H1 (cell line): ENCODE measurements at regions not wholly inside any gene's neighbourhood (a gene's known extent, or its start where the extent isn't known, plus 50 kb on each side); places are given as distances from the start of the nearest gene placed in this dataset.

Source experiments
- CTCF ChIA-PET: fragments of 300-600 bp; sonication (Branson Sonifier 250); formaldehyde crosslinking; loops from one replicate; lab custom pipeline; 2021; ENCODE audit not compliant: partially characterized antibody; lab: Charles Lee
- POLR2A ChIA-PET: fragments of 300-600 bp; sonication (Branson Sonifier 250); formaldehyde crosslinking; loops from one replicate; lab custom pipeline; 2021; ENCODE audit warnings: inconsistent platforms; ENCODE audit not compliant: partially characterized antibody; lab: Charles Lee
- DNase-seq, 2 experiments: peaks; one replicate each; pipeline versions ENCODE4 v3.0.0 to v3.0.0-alpha.2; 2010 to 2022; ENCODE audit warnings: low spot score in 2 of 2, low read depth in 1 of 2, mixed read lengths in 1 of 2
- FAIRE-seq: peaks from 2 replicates; lab custom pipeline; 2011; peaks lifted over from hg19 to GRCh38; lab: Jason Lieb, UNC
- H2AFZ ChIP-seq: 2 replicates; pipeline ENCODE4 v1.8.1; 2012; ENCODE audit warnings: low read length, inconsistent platforms
- H2AK5ac ChIP-seq: 2 replicates; pipeline ENCODE4 v1.6.1; 2013; ENCODE audit warnings: low read depth, low read length
- H2BK120ac ChIP-seq: replicated peaks from 2 replicates; pipeline ENCODE3; 2013; ENCODE audit warnings: low read depth, low read length, inconsistent platforms
- H2BK12ac ChIP-seq: 2 replicates; pipeline ENCODE4 v1.6.1; 2013; ENCODE audit warnings: low read depth, low read length
- H2BK15ac ChIP-seq: 2 replicates; pipeline ENCODE4 v1.6.1; 2013; ENCODE audit warnings: low read length
- H2BK20ac ChIP-seq: 2 replicates; pipeline ENCODE4 v1.6.1; 2013; ENCODE audit warnings: low read length
- H2BK5ac ChIP-seq: 2 replicates; pipeline ENCODE4 v1.6.1; 2013; ENCODE audit warnings: low read depth, low read length
- H3K14ac ChIP-seq: 2 replicates; pipeline ENCODE4 v1.6.1; 2013; ENCODE audit warnings: inconsistent platforms; ENCODE audit not compliant: insufficient read length
- H3K18ac ChIP-seq: 2 replicates; pipeline ENCODE4 v1.6.1; 2013; ENCODE audit warnings: low read length; ENCODE audit errors: extremely low read depth
- H3K23ac ChIP-seq: 2 replicates; pipeline ENCODE4 v1.6.1; 2013; ENCODE audit warnings: inconsistent platforms; ENCODE audit not compliant: insufficient read length
- H3K23me2 ChIP-seq: 2 replicates; pipeline ENCODE4 v1.6.1; 2013; ENCODE audit warnings: low read depth, low read length
- H3K27ac ChIP-seq: 2 replicates; pipeline ENCODE4 v1.6.1; 2011; ENCODE audit warnings: low read depth, low read length, inconsistent platforms
- H3K27me3 ChIP-seq, 4 experiments: replicated peaks in 1 of 4; 1 replicate in 1 of 4; 2 replicates in 3 of 4; pipeline versions ENCODE4 v1.6.1 to v1.8.1; 2011 to 2013; ENCODE audit warnings: low read length in 3 of 4, mild to moderate bottlenecking in 3 of 4, inconsistent platforms in 2 of 4, mixed read lengths in 2 of 4, moderate library complexity in 1 of 4; ENCODE audit not compliant: control insufficient read depth in 3 of 4, insufficient read depth in 3 of 4; ENCODE audit errors: extremely low read depth in 1 of 4
- H3K36me3 ChIP-seq, 4 experiments: 2 replicates each; pipeline versions ENCODE4 v1.6.1 to v1.8.1; 2011 to 2013; ENCODE audit warnings: mild to moderate bottlenecking in 4 of 4, low read length in 3 of 4, moderate library complexity in 2 of 4, control low read depth in 1 of 4, inconsistent platforms in 1 of 4; ENCODE audit not compliant: insufficient read depth in 4 of 4, control insufficient read depth in 2 of 4
- H3K4ac ChIP-seq: replicated peaks from 2 replicates; pipeline ENCODE3; 2013; ENCODE audit warnings: low read length, low read depth, mixed read lengths, inconsistent platforms; ENCODE audit not compliant: insufficient read length
- H3K4me1 ChIP-seq, 4 experiments: replicated peaks in 1 of 4; 1 replicate in 1 of 4; 2 replicates in 3 of 4; pipeline versions ENCODE4 v1.6.1 to v1.8.1; 2011 to 2013; ENCODE audit warnings: low read length in 3 of 4, inconsistent platforms in 2 of 4, mixed read lengths in 1 of 4; ENCODE audit not compliant: insufficient read depth in 4 of 4, control insufficient read depth in 3 of 4
- H3K4me2 ChIP-seq, 2 experiments: 2 replicates each; pipeline versions ENCODE4 v1.6.1 to v1.8.1; 2011 to 2013; ENCODE audit warnings: low read depth in 2 of 2, low read length in 2 of 2, control low read depth in 1 of 2, inconsistent platforms in 1 of 2, mild to moderate bottlenecking in 1 of 2; ENCODE audit not compliant: insufficient read depth in 1 of 2
- H3K4me3 ChIP-seq, 4 experiments: fragments of 200-600, 300-600 bp in 1 of 4; sonication (generic), shearing (Covaris generic), sonication (Bioruptor Twin) in 1 of 4; 2 replicates each; pipeline versions ENCODE4 v1.5.1 to v1.8.1; 2011 to 2016; ENCODE audit warnings: low read length in 4 of 4, low read depth in 3 of 4, control low read depth in 2 of 4, inconsistent platforms in 2 of 4, mild to moderate bottlenecking in 2 of 4, mixed read lengths in 1 of 4, moderate library complexity in 1 of 4; ENCODE audit not compliant: insufficient read depth in 2 of 4; ENCODE audit errors: extremely low read depth in 1 of 4
- H3K56ac ChIP-seq: replicated peaks from 2 replicates; pipeline ENCODE3; 2013; ENCODE audit warnings: low read depth, mild to moderate bottlenecking, mixed read lengths, low read length, inconsistent platforms; ENCODE audit not compliant: insufficient read length
- H3K79me1 ChIP-seq: 2 replicates; pipeline ENCODE4 v1.6.1; 2013; ENCODE audit warnings: low read depth, low read length, control low read depth
- H3K79me2 ChIP-seq, 2 experiments: 2 replicates each; pipeline versions ENCODE4 v1.6.1 to v1.8.1; 2012 to 2013; ENCODE audit warnings: low read length in 2 of 2, mild to moderate bottlenecking in 2 of 2, inconsistent platforms in 1 of 2; ENCODE audit not compliant: insufficient read depth in 2 of 2, control insufficient read depth in 1 of 2
- H3K9ac ChIP-seq, 4 experiments: replicated peaks in 1 of 4; 1 replicate in 1 of 4; 2 replicates in 3 of 4; pipeline versions ENCODE4 v1.6.1 to v1.8.1; 2011 to 2013; ENCODE audit warnings: low read depth in 3 of 4, low read length in 3 of 4, control low read depth in 2 of 4, mild to moderate bottlenecking in 2 of 4, moderate library complexity in 2 of 4, inconsistent platforms in 1 of 4; ENCODE audit errors: extremely low read depth in 1 of 4
- H3K9me3 ChIP-seq, 2 experiments: 2 replicates each; pipeline versions ENCODE4 v1.6.1 to v1.8.1; 2012 to 2013; ENCODE audit warnings: mild to moderate bottlenecking in 2 of 2, moderate library complexity in 2 of 2, control low read depth in 1 of 2, inconsistent platforms in 1 of 2, low read depth in 1 of 2, low read length in 1 of 2, mixed read lengths in 1 of 2; ENCODE audit not compliant: insufficient read depth in 2 of 2
- H4K20me1 ChIP-seq, 2 experiments: replicated peaks in 1 of 2; 2 replicates each; pipeline versions ENCODE3 to v1.8.1; 2011 to 2013; ENCODE audit warnings: inconsistent platforms in 2 of 2, low read length in 2 of 2, mild to moderate bottlenecking in 1 of 2; ENCODE audit not compliant: insufficient read depth in 2 of 2, control insufficient read depth in 1 of 2
- H4K5ac ChIP-seq: 2 replicates; pipeline ENCODE4 v1.6.1; 2013; ENCODE audit warnings: low read length, low read depth, mixed read lengths, inconsistent platforms; ENCODE audit not compliant: insufficient read length
- H4K8ac ChIP-seq: 2 replicates; pipeline ENCODE4 v1.8.0; 2013; ENCODE audit warnings: mild to moderate bottlenecking, moderate library complexity, low read length, inconsistent platforms; ENCODE audit not compliant: insufficient read depth; ENCODE audit errors: extremely low read depth
- H4K91ac ChIP-seq: replicated peaks from 2 replicates; pipeline ENCODE3; 2013; ENCODE audit warnings: low read length, mixed read lengths, inconsistent platforms; ENCODE audit not compliant: insufficient read length
- WGBS, 2 experiments: shearing (Covaris generic) in 1 of 2; methylation state at CpG; one replicate each; pipeline versions ENCODE4 v1.1.6 to v1.1.7; 2013 to 2015; ENCODE audit warnings: low lambda C conversion rate in 2 of 2, mixed read lengths in 2 of 2, inconsistent platforms in 1 of 2, low coverage in 1 of 2, missing lambda C conversion rate in 1 of 2; ENCODE audit not compliant: insufficient replicate concordance in 2 of 2, insufficient coverage in 1 of 2, insufficient read length in 1 of 2; ENCODE audit errors: extremely low coverage in 1 of 2, missing lambda C conversion rate in 1 of 2; 5-methylcytosine and 5-hydroxymethylcytosine counted together
- TF ChIP-seq, protein P1 (sequence below): IDR thresholded peaks from 2 replicates; pipeline ENCODE4 v1.6.1; 2012; ENCODE audit warnings: low read length, inconsistent platforms

GRCh38 chr17:34519282-34519681 is 60.1 kb upstream of the TMEM132E start:
- no peaks in the 10 kb centered on the region for H3K79me2 ChIP-seq
- no peak overlapping the region for H2AFZ ChIP-seq
- no peak overlapping the region for H4K5ac ChIP-seq
- H2BK20ac ChIP-seq = no peak overlapping the region
- peak; percentile 25 to 85 for DNase-seq
- no peak overlapping the region for H3K4me2 ChIP-seq
- no peak overlapping the region for H3K9ac ChIP-seq
- H3K18ac ChIP-seq = no peak overlapping the region
- H3K27me3 ChIP-seq = no peaks in the 10 kb centered on the region; a peak in 1 of 7 replicates
- no peak overlapping the region for H3K23ac ChIP-seq
- H4K8ac ChIP-seq = no peak overlapping the region
- H2BK12ac ChIP-seq = no peak overlapping the region
- no peaks in the 10 kb centered on the region for H3K9me3 ChIP-seq
- POLR2A ChIA-PET = no interaction called here
- H2AK5ac ChIP-seq = no peak overlapping the region
- no peaks in the 10 kb centered on the region for H4K20me1 ChIP-seq
- no peak overlapping the region for H4K91ac ChIP-seq
- 0 out of 7 replicates have a peak, but pooled peaks cover 0 to 4% (median 0%) of the 10 kb centered on the region in 4 experiments for H3K4me1 ChIP-seq
- H3K56ac ChIP-seq = no peak overlapping the region
- no peak overlapping the region for H3K4me3 ChIP-seq
- H3K23me2 ChIP-seq = no peaks in the 10 kb centered on the region; the same call in 1 of the 2 replicates
- H3K27ac ChIP-seq = no peak overlapping the region
- H3K14ac ChIP-seq = no peak overlapping the region
- CTCF ChIA-PET = interaction anchor here (0.6 to 10.6 kb wide), 35 partner anchors 8 to 376 kb away, joined by 3 to 95 read pairs (median 4); no protein-coding TSS in a partner anchor
- no peak overlapping the region for H2BK120ac ChIP-seq
- H2BK5ac ChIP-seq = no peak overlapping the region
- no peaks in the 10 kb centered on the region for H3K36me3 ChIP-seq
- no peak overlapping the region for H3K4ac ChIP-seq
- FAIRE-seq = peak; percentile 85
- no peaks in the 10 kb centered on the region for H3K79me1 ChIP-seq
- no peak overlapping the region for H2BK15ac ChIP-seq
- WGBS, 2 experiments = 30% methylated on average over 6 of the region's 6 CpGs; no CpG with 5 or more reads in 1 of the 2 experiments
- TF ChIP-seq, protein P1, sequence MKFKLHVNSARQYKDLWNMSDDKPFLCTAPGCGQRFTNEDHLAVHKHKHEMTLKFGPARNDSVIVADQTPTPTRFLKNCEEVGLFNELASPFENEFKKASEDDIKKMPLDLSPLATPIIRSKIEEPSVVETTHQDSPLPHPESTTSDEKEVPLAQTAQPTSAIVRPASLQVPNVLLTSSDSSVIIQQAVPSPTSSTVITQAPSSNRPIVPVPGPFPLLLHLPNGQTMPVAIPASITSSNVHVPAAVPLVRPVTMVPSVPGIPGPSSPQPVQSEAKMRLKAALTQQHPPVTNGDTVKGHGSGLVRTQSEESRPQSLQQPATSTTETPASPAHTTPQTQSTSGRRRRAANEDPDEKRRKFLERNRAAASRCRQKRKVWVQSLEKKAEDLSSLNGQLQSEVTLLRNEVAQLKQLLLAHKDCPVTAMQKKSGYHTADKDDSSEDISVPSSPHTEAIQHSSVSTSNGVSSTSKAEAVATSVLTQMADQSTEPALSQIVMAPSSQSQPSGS = no peak
